Esophagus squamous epithelium (tissue), 5 donors: ENCODE measurements at regions not wholly inside any gene's neighbourhood (a gene's known extent, or its start where the extent isn't known, plus 50 kb on each side); places are given as distances from the start of the nearest gene placed in this dataset.

ENCODE experiments used
- DNase-seq: peaks from one replicate; lab custom pipeline; 2025; lab: John Stamatoyannopoulos, UW
- H3K27ac ChIP-seq, 4 donors: fragments of 200-600 bp; sonication (generic); one replicate each; pipeline ENCODE4 v1.5.1; 2016 to 2019; ENCODE audit warnings: mild to moderate bottlenecking in 1 of 4
- H3K27me3 ChIP-seq, 4 donors: fragments of 200-600 bp; sonication (generic); 1 replicate in 3 of 4; 2 replicates in 1 of 4; pipeline versions ENCODE4 v1.5.1 to v1.6.0; 2017 to 2021; ENCODE audit warnings: antibody characterized with exemption in 1 of 4
- H3K36me3 ChIP-seq, 3 donors: fragments of 200-600 bp; sonication (generic); one replicate each; pipeline ENCODE4 v1.5.1; 2016 to 2019
- H3K4me1 ChIP-seq, 3 donors: fragments of 200-600 bp; sonication (generic); one replicate each; pipeline ENCODE4 v1.5.1; 2017 to 2019
- H3K4me3 ChIP-seq, 4 donors: fragments of 200-600 bp; sonication (generic); 1 replicate in 3 of 4; 2 replicates in 1 of 4; pipeline ENCODE4 v1.5.1; 2016 to 2019; ENCODE audit warnings: mild to moderate bottlenecking in 2 of 4, moderate library complexity in 1 of 4
- H3K9me3 ChIP-seq, 3 donors: fragments of 200-600 bp; sonication (generic); one replicate each; pipeline ENCODE4 v1.5.1; 2016 to 2019
- POLR2A ChIP-seq, 4 donors: fragments of 450-650 bp; IDR thresholded peaks; one replicate each; pipeline ENCODE4 v1.6.1; 2017; ENCODE audit warnings: antibody characterized with exemption in 4 of 4, mild to moderate bottlenecking in 4 of 4, moderate library complexity in 3 of 4
- WGBS, 2 donors: methylation state at CpG; one replicate each; pipeline ENCODE4 v1.1.5; 2018; 5-methylcytosine and 5-hydroxymethylcytosine counted together
- intact Hi-C: fragments of 100-400 bp; cut with DNase I; formaldehyde crosslinking; loops from one replicate; pipeline ENCODE4 v1.15.0; 2022
- TF ChIP-seq, protein P1 (sequence below), 6 experiments: fragments of 450-650 bp in 4 of 6; fragments of 200-600 bp in 2 of 6; sonication (generic) in 2 of 6; IDR thresholded peaks; one replicate each; pipeline ENCODE4 v1.5.1; 2016 to 2019; ENCODE audit warnings: antibody characterized with exemption in 6 of 6, mild to moderate bottlenecking in 4 of 6, moderate library complexity in 4 of 6
- donor health status: DM: yes; HTN: yes; CAD: no.

DNA sequence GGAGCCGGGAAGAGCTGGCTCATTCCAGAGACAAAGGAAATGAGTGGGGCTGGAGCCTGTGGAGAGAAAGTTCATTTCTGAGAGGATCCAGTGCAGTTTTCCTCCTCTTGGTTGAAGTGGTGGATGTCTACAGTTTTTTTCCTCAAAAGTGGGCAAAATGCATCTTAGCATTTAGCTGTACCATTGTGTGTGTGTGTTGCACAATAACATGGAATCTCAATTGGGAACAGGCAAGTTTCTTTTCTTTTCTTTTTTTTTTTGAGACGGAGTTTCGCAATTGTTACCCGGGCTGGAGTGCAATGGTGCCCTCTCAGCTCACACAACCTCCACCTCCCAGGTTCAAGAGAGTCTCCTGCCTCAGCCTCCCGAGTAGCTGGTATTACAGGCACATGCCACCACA lies 101.5 kb upstream of the UBE2E1 start:
- no peak for TF ChIP-seq POLR2A (IDR thresholded peaks at IDR 0.05)
- TF ChIP-seq, protein P1, sequence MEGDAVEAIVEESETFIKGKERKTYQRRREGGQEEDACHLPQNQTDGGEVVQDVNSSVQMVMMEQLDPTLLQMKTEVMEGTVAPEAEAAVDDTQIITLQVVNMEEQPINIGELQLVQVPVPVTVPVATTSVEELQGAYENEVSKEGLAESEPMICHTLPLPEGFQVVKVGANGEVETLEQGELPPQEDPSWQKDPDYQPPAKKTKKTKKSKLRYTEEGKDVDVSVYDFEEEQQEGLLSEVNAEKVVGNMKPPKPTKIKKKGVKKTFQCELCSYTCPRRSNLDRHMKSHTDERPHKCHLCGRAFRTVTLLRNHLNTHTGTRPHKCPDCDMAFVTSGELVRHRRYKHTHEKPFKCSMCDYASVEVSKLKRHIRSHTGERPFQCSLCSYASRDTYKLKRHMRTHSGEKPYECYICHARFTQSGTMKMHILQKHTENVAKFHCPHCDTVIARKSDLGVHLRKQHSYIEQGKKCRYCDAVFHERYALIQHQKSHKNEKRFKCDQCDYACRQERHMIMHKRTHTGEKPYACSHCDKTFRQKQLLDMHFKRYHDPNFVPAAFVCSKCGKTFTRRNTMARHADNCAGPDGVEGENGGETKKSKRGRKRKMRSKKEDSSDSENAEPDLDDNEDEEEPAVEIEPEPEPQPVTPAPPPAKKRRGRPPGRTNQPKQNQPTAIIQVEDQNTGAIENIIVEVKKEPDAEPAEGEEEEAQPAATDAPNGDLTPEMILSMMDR (IDR thresholded peaks at IDR 0.05) = no peak
- Histone ChIP-seq H3K4me3 (no peak overlapping the region), H3K36me3 (no peaks in the 10 kb centered on the region), H3K9me3 (peaks cover 0 to 6% (median 0%) of the 10 kb centered on the region in 3 donors), H3K27me3 (no peaks in the 10 kb centered on the region), H3K4me1 (no peaks in the 10 kb centered on the region), H3K27ac (no peak overlapping the region)
- no peak for DNase-seq
- WGBS, 2 donors = 67 to 70% methylated on average over 5 of the region's 5 CpGs
- intact Hi-C loops = no loop called here

DNA sequence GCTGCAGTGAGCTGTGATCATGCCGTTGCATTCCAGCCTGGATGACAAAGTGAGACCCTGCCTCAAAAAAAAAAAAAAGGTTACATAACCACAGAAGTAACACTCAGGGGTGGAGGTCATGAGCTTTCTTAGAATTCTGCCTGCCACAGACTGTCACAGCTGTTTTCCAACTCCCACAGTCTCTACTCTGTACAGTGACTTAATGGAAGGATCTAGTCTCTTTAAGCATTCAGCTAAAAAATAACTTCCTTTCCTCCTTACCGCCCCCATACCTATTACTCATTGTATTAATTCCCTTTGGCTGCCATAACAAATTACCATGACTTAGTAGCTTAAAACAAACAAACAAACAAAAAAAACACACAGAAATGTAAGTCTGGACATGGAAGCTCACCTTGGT lies 99.6 kb upstream of the UBE2E1 start:
- Histone ChIP-seq H3K4me3 (no peak overlapping the region), H3K27ac (no peak overlapping the region), H3K9me3 (peaks cover 0 to 6% (median 0%) of the 10 kb centered on the region in 3 donors), H3K4me1 (peaks cover 0 to 8% (median 0%) of the 10 kb centered on the region in 3 donors), H3K36me3 (no peaks in the 10 kb centered on the region), H3K27me3 (no peaks in the 10 kb centered on the region)
- 45 to 48% methylated on average over 1 to 2 of the region's 2 CpGs for WGBS, 2 donors
- intact Hi-C loops = no loop called here
- no peak for TF ChIP-seq POLR2A (IDR thresholded peaks at IDR 0.05)
- TF ChIP-seq, protein P1 (IDR thresholded peaks at IDR 0.05) = no peak
- DNase-seq = no peak

DNA sequence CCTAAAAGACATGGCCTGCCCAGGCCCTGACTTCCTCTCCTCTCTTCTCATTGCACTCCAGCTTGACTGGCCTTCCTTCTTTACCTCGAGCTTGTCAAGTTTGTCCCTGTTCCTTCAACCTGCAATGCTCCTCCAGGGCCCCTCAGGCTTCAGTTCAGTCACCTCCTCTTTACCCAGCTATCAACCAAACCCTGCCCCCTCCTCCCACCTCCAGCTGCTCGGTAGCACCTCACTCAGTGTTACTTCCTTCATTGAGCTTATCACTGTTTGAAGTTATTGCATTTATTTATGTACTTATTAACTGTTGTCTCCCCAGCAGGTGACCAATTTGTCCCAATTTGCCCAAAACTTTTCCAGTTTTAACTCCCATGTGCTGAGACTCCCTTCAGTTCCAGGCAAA lies 95.8 kb upstream of the UBE2E1 start:
- no peaks in the 10 kb centered on the region for H3K27me3 ChIP-seq
- no peak for TF ChIP-seq POLR2A (IDR thresholded peaks at IDR 0.05)
- TF ChIP-seq, protein P1 (IDR thresholded peaks at IDR 0.05) = no peak
- no peak overlapping the region for H3K27ac ChIP-seq
- 48 to 51% methylated on average over 2 of the region's 2 CpGs for WGBS, 2 donors
- intact Hi-C loops = no loop called here
- no peak overlapping the region for H3K4me3 ChIP-seq
- DNase-seq = no peak
- H3K4me1 ChIP-seq = peaks cover 0 to 15% (median 0%) of the 10 kb centered on the region in 3 donors
- peaks cover 0 to 6% (median 0%) of the 10 kb centered on the region in 3 donors for H3K9me3 ChIP-seq
- H3K36me3 ChIP-seq = no peaks in the 10 kb centered on the region

DNA sequence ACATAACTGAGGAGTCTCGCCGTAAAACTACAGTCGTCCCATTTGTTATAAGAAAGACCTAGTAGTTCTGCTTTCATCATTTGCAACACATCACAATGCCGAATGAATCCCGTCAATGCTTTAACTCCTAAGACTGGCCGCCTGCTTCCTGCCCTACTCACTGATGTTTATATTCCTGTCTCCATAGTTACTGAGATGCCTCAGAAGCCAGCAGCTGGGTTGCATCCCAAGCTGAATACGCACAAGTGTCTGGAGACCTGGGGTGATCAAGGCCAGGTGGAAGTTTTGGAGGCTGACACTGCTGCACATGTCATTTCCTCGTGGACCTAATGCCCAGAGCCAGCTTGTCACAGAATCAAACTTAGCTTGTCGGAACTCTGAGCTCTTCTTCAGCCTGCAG lies 95.2 kb upstream of the UBE2E1 start:
- no peaks in the 10 kb centered on the region for H3K27me3 ChIP-seq
- no peak for DNase-seq

DNA sequence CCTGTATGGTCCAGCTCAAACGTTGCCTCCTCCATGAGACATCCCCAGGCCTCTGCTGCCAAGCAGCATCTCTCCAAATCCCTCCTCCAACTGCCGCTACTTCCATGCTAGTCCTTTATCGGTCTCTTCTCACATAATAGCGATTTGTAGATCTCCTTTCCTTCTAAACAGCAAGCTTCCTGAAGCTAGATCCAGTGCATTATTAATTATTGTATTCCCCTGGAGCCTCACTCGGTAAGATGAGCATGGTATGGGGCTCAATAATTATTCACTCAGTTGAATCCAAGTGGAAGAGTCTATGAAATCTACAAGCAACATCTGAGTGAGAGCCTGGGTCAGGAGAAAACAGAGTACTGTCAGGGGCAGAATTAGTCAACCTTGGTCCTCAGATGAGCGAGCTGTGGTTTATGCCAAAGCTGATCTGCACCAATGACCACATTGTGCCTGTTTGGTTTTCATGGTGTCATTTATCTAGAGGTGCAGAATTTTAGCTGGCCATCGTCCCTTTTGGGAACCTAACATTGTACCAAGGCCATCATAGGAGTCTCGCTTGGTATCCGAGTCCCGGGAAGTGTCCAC lies 93.8 kb upstream of the UBE2E1 start:
- TF ChIP-seq, protein P1 (IDR thresholded peaks at IDR 0.05) = no peak
- TF ChIP-seq POLR2A (IDR thresholded peaks at IDR 0.05) = no peak
- no peaks in the 10 kb centered on the region for H3K9me3 ChIP-seq
- H3K36me3 ChIP-seq = no peaks in the 10 kb centered on the region
- no peak for DNase-seq
- peaks cover 0 to 15% (median 0%) of the 10 kb centered on the region in 3 donors for H3K4me1 ChIP-seq
- peak overlapping the region in 1 of 4 donors; percentile 17 for H3K27ac ChIP-seq
- peak overlapping the region in 1 of 4 donors; percentile 30 for H3K4me3 ChIP-seq
- H3K27me3 ChIP-seq = no peaks in the 10 kb centered on the region
- 81 to 84% methylated on average over 10 of the region's 10 CpGs for WGBS, 2 donors
- intact Hi-C loops = no loop called here

More for the DNA sequence above, 95.2 kb upstream of the UBE2E1 start:
- WGBS, 2 donors = 68 to 77% methylated on average over 8 to 9 of the region's 9 CpGs
- H3K36me3 ChIP-seq = no peaks in the 10 kb centered on the region
- no peak overlapping the region for H3K4me3 ChIP-seq
- no peak overlapping the region for H3K27ac ChIP-seq
- intact Hi-C loops = no loop called here
- TF ChIP-seq, protein P1 (IDR thresholded peaks at IDR 0.05) = no peak
- H3K9me3 ChIP-seq = peaks cover 0 to 2% (median 0%) of the 10 kb centered on the region in 3 donors
- H3K4me1 ChIP-seq = peaks cover 0 to 15% (median 0%) of the 10 kb centered on the region in 3 donors
